HEK293T (cell line): ENCODE measurements at regions not wholly inside any gene's neighbourhood (a gene's known extent, or its start where the extent isn't known, plus 50 kb on each side); places are given as distances from the start of the nearest gene placed in this dataset.

ENCODE experiments used
- CTCF ChIA-PET: fragments of 350-600 bp; formaldehyde crosslinking; extraction: SDS; loops from one replicate; lab custom pipeline; 2021; ENCODE audit warnings: antibody characterized with exemption, inconsistent platforms; lab: Yijun Ruan, JAX
- POLR2A ChIA-PET: fragments of 350-600 bp; formaldehyde crosslinking; extraction: SDS; loops from one replicate; lab custom pipeline; 2020; ENCODE audit warnings: antibody characterized with exemption, inconsistent platforms; lab: Yijun Ruan, JAX
- DNase-seq: peaks from one replicate; pipeline ENCODE4 v3.0.0; 2012; ENCODE audit warnings: mixed read lengths; ENCODE audit errors: extremely low spot score
- ARNT ChIP-seq: fragments of 450-650 bp; IDR thresholded peaks from 2 replicates; pipeline ENCODE4 v1.6.1; 2017; ENCODE audit warnings: mild to moderate bottlenecking
- BHLHE40 ChIP-seq: fragments of 450-650 bp; IDR thresholded peaks from 2 replicates; pipeline ENCODE4 v1.6.1; 2016; ENCODE audit warnings: mild to moderate bottlenecking, moderate library complexity, borderline replicate concordance
- CTBP1 ChIP-seq: fragments of 450-650 bp; IDR thresholded peaks from 2 replicates; pipeline ENCODE4 v1.6.1; 2016; ENCODE audit warnings: borderline replicate concordance
- ELF4 ChIP-seq: fragments of 450-650 bp; IDR thresholded peaks from 2 replicates; pipeline ENCODE4 v1.6.1; 2017; ENCODE audit warnings: antibody characterized with exemption
- FOXA1 ChIP-seq: fragments of 450-650 bp; IDR thresholded peaks from 2 replicates; pipeline ENCODE4 v1.6.1; 2016; ENCODE audit warnings: mild to moderate bottlenecking
- FOXK2 ChIP-seq: fragments of 450-650 bp; IDR thresholded peaks from 2 replicates; pipeline ENCODE4 v1.6.1; 2016; ENCODE audit warnings: mild to moderate bottlenecking
- FOXM1 ChIP-seq: fragments of 450-650 bp; IDR thresholded peaks from 2 replicates; pipeline ENCODE4 v1.6.1; 2017; ENCODE audit warnings: mild to moderate bottlenecking, borderline replicate concordance
- HDGF ChIP-seq: fragments of 450-650 bp; IDR thresholded peaks from 2 replicates; pipeline ENCODE4 v1.6.1; 2017; ENCODE audit warnings: antibody characterized with exemption, borderline replicate concordance
- L3MBTL2 ChIP-seq: fragments of 450-650 bp; conservative IDR thresholded peaks from 2 replicates; pipeline ENCODE4 v1.6.1; 2016; ENCODE audit warnings: mild to moderate bottlenecking
- LEF1 ChIP-seq: fragments of 450-650 bp; IDR thresholded peaks from 2 replicates; pipeline ENCODE4 v1.6.1; 2017; ENCODE audit warnings: mild to moderate bottlenecking, borderline replicate concordance
- NFRKB ChIP-seq: fragments of 450-650 bp; IDR thresholded peaks from 2 replicates; pipeline ENCODE4 v1.6.1; 2016; ENCODE audit warnings: mild to moderate bottlenecking, moderate library complexity
- PKNOX1 ChIP-seq: fragments of 450-650 bp; IDR thresholded peaks from 2 replicates; pipeline ENCODE4 v1.6.1; 2016
- SP1 ChIP-seq: fragments of 450-650 bp; IDR thresholded peaks from 2 replicates; pipeline ENCODE4 v1.6.1; 2017
- SUZ12 ChIP-seq: fragments of 450-650 bp; IDR thresholded peaks from 2 replicates; pipeline ENCODE4 v1.6.1; 2016; ENCODE audit warnings: mild to moderate bottlenecking
- TARDBP ChIP-seq: fragments of 450-650 bp; IDR thresholded peaks from 2 replicates; pipeline ENCODE4 v1.6.1; 2016
- ZNF384 ChIP-seq: fragments of 450-650 bp; IDR thresholded peaks from 2 replicates; pipeline ENCODE4 v1.6.1; 2016

DNA sequence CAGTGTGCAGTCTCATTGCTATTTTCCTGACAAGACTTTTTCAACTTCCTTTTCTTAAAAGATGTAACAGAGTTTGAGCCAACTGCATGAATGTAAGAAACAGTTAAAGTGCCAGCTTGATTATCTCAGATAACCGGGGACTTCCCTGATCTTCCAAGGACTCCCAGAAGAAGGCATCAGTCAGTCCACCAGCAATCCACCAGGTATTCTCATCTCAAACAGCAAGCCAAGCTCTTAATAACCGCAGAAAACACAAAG, 350.1 kb downstream of the LIG4 start:
- no peak for DNase-seq
- POLR2A ChIA-PET = no interaction called here
- CTCF ChIA-PET = no interaction called here
- TF ChIP-seq SUZ12 (no peak), NFRKB (no peak), PKNOX1 (no peak), HDGF (no peak), FOXM1 (no peak), ARNT (no peak), ZNF384 (no peak)

DNA sequence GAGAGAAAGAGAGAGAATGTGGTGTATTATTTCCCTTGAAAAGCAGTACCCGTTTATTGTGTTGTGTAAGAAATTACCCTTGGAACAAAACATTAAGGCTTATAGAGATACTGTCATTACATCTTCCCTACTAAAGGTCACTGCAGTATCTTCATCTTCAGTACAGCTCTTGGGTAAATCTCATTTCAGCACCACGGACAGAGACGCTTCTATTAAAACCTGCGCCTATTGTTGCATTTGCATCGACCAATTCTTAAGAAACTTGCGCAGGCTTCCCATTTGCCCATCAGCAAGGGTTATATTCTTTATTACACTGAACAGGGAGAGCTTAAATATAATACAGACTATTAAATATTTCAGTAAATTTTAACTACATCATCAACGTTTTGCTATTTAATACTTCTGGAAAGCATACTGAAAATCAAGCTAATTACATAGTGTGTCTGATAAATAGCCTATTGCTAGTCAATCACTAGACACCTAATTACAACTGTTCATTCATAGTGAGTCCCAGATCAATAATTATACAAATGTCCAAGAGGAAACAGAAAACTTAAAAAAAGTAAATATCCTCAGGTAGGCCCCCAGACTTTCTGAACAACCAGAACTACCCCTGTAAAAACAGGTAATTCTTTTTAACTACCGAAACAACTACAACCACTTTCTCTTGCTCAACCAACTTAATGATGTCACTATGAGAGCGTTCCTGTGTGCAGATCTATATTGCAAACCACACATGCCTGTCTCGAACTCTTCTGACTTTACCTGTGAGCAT, 350.6 kb downstream of the LIG4 start:
- TF ChIP-seq ELF4 = no peak
- TF ChIP-seq HDGF = no peak
- TF ChIP-seq SUZ12 = no peak
- TF ChIP-seq BHLHE40 = no peak
- no peak for TF ChIP-seq CTBP1
- no peak for TF ChIP-seq SP1
- TF ChIP-seq LEF1 = no peak
- TF ChIP-seq PKNOX1 = no peak
- TF ChIP-seq TARDBP = no peak
- POLR2A ChIA-PET = no interaction called here
- no peak for DNase-seq
- CTCF ChIA-PET = no interaction called here

DNA sequence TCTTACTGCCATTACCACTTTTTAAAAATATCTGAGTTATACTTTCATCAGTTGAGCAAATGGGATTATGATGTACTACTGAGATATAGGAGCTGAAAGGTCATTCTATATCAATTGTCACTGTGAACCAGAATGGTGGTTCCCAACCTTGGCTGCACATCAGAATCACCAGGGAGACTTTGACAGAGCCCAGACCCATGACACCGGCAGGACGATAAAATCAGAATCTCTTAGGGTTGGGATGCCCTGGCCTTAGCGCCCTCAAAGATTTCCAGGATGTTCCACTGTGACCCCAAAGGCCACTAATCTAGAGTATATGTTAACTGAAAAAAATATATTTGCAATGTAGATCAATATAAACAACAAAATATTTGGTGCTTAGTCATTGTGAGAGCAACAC, 355.1 kb downstream of the LIG4 start:
- DNase-seq = no peak
- ChIA-PET POLR2A (no interaction called here), CTCF (no interaction called here)
- TF ChIP-seq TARDBP (no peak), FOXM1 (no peak), ELF4 (no peak)

DNA sequence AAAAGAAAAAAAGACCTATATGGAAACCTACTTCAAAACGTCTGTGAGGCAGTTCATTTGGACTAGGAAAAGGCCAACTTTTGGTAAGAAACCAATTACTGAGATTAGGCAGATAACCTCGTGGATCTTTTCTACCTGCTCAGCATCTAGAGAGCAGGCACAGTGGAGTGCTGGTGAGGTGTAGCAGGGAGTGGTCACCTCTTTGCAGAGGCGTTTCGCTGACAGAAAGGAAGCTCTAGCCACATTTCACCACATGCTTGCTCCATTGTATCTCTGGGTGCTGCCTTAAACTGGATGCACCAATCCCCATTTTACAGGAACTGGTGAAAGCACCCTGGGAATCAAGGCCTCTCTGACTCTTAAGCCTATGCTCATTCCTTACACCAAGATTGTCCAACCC, 360.5 kb downstream of the LIG4 start:
- CTCF ChIA-PET = no interaction called here
- DNase-seq = no peak
- TF ChIP-seq SP1 (no peak), FOXK2 (no peak), SUZ12 (no peak), LEF1 (no peak), ZNF384 (no peak), BHLHE40 (no peak), NFRKB (no peak), PKNOX1 (no peak), HDGF (no peak)
- POLR2A ChIA-PET = no interaction called here

DNA sequence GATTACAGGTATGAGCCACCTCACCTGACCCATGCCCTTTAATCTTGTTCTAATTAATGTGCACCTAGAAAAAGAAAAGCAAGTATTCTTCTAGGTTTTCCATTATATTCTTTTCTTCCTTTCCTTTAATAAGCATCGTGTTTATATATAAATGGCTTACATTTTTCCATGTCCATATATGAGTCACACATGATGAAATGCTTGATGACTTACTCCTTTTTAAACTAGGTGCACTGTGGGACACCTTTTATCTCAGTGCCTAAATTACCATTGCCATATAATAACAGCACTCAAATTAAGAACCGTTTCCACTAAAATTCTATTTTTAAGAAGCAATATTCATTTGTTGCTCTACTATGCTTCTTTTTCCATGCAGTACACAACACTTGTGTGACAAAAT, 363.3 kb downstream of the LIG4 start:
- CTCF ChIA-PET = no interaction called here
- POLR2A ChIA-PET = no interaction called here
- no peak for DNase-seq

GRCh38 chr13:107851670-107852069, 363.7 kb downstream of the LIG4 start:
- DNase-seq = no peak
- ChIA-PET CTCF (no interaction called here), POLR2A (no interaction called here)
- TF ChIP-seq TARDBP = no peak
- TF ChIP-seq CTBP1 = no peak
- no peak for TF ChIP-seq ARNT
- no peak for TF ChIP-seq HDGF
- TF ChIP-seq FOXK2 = no peak
- no peak for TF ChIP-seq L3MBTL2

More for the DNA sequence above, 363.3 kb downstream of the LIG4 start:
- TF ChIP-seq FOXK2 (no peak), BHLHE40 (no peak), SP1 (no peak), FOXM1 (no peak), CTBP1 (no peak), PKNOX1 (no peak), ARNT (no peak), LEF1 (no peak), TARDBP (no peak), L3MBTL2 (no peak), FOXA1 (no peak), ZNF384 (no peak), ELF4 (no peak), SUZ12 (no peak), HDGF (no peak), NFRKB (no peak)
